Testis (tissue), 2 donors: ENCODE measurements at regions not wholly inside any gene's neighbourhood (a gene's known extent, or its start where the extent isn't known, plus 50 kb on each side); places are given as distances from the start of the nearest gene placed in this dataset.

Experiments used
- CTCF ChIP-seq, 3 experiments: fragments of 450-650 bp in 2 of 3; fragments of 200-600 bp in 1 of 3; sonication (generic) in 1 of 3; IDR thresholded peaks; one replicate each; pipeline ENCODE4 v1.5.1; 2016 to 2019; ENCODE audit warnings: antibody characterized with exemption in 3 of 3, mild to moderate bottlenecking in 2 of 3, moderate library complexity in 1 of 3
- POLR2A ChIP-seq: fragments of 450-650 bp; IDR thresholded peaks from one replicate; pipeline ENCODE4 v1.6.1; 2017; ENCODE audit warnings: antibody characterized with exemption, mild to moderate bottlenecking, moderate library complexity

- no peak for TF ChIP-seq CTCF (IDR thresholded peaks at IDR 0.05)
- no peak for TF ChIP-seq POLR2A
These were observed 100.7 kb upstream of the SFSWAP start for GRCh38 chr12:131610181-131610580.
